H9 (cell line): ENCODE measurements at regions not wholly inside any gene's neighbourhood (a gene's known extent, or its start where the extent isn't known, plus 50 kb on each side); places are given as distances from the start of the nearest gene placed in this dataset.

ENCODE experiments used
- DNase-seq: peaks from one replicate; pipeline ENCODE4 v3.0.0-alpha.2; 2017
- H2AFZ ChIP-seq: one replicate; pipeline ENCODE4 v1.6.1; 2013; ENCODE audit warnings: mild to moderate bottlenecking, low read length, control low read depth, moderate library complexity
- H2AK5ac ChIP-seq: 2 replicates; pipeline ENCODE4 v1.6.1; 2013; ENCODE audit warnings: low read length, control low read depth, mixed read lengths; ENCODE audit not compliant: insufficient read length
- H2BK120ac ChIP-seq: one replicate; pipeline ENCODE4 v1.6.1; 2013; ENCODE audit warnings: low read depth, mild to moderate bottlenecking, low read length, control low read depth, inconsistent platforms; ENCODE audit not compliant: poor library complexity, severe bottlenecking
- H2BK12ac ChIP-seq: 2 replicates; pipeline ENCODE4 v1.6.1; 2013; ENCODE audit warnings: low read length, control low read depth, mixed read lengths, low read depth; ENCODE audit not compliant: insufficient read length
- H2BK15ac ChIP-seq: 2 replicates; pipeline ENCODE4 v1.6.1; 2013; ENCODE audit warnings: low read depth, low read length, control low read depth
- H2BK20ac ChIP-seq: one replicate; pipeline ENCODE4 v1.6.1; 2013; ENCODE audit warnings: low read depth, mild to moderate bottlenecking, low read length, control low read depth, inconsistent platforms; ENCODE audit not compliant: poor library complexity, severe bottlenecking
- H2BK5ac ChIP-seq: 2 replicates; pipeline ENCODE4 v1.6.1; 2013; ENCODE audit warnings: low read length, control low read depth, mixed read lengths; ENCODE audit not compliant: insufficient read length
- H3K14ac ChIP-seq: 2 replicates; pipeline ENCODE4 v1.6.1; 2013; ENCODE audit warnings: low read length, control low read depth; ENCODE audit not compliant: insufficient read depth
- H3K18ac ChIP-seq: 2 replicates; pipeline ENCODE4 v1.6.1; 2013; ENCODE audit warnings: low read depth, mild to moderate bottlenecking, mixed read lengths, low read length, control low read depth; ENCODE audit not compliant: insufficient read length
- H3K23ac ChIP-seq: 2 replicates; pipeline ENCODE4 v1.6.1; 2013; ENCODE audit warnings: low read length, control low read depth, mixed read lengths, low read depth; ENCODE audit not compliant: insufficient read length
- H3K23me2 ChIP-seq: 2 replicates; pipeline ENCODE4 v1.6.1; 2013; ENCODE audit warnings: low read depth, mild to moderate bottlenecking, mixed read lengths, low read length, control low read depth; ENCODE audit not compliant: insufficient read length, poor library complexity, severe bottlenecking
- H3K27ac ChIP-seq: 2 replicates; pipeline ENCODE4 v1.5.1; 2013; ENCODE audit warnings: low read length, control low read depth, mixed read lengths, low read depth; ENCODE audit not compliant: insufficient read length
- H3K27me3 ChIP-seq: 2 replicates; pipeline ENCODE4 v1.6.1; 2013; ENCODE audit warnings: low read length, control low read depth, inconsistent platforms; ENCODE audit not compliant: insufficient read depth
- H3K4ac ChIP-seq: 2 replicates; pipeline ENCODE4 v1.6.1; 2013; ENCODE audit warnings: low read depth, mild to moderate bottlenecking, control low read depth, inconsistent platforms, low read length, moderate library complexity
- H3K4me1 ChIP-seq: 2 replicates; pipeline ENCODE4 v1.6.1; 2013; ENCODE audit warnings: low read length, control low read depth, inconsistent platforms; ENCODE audit not compliant: insufficient read depth
- H3K4me2 ChIP-seq: 2 replicates; pipeline ENCODE4 v1.6.1; 2013; ENCODE audit warnings: low read length, control low read depth, mixed read lengths; ENCODE audit not compliant: insufficient read length, insufficient read depth
- H3K56ac ChIP-seq: 2 replicates; pipeline ENCODE4 v1.6.1; 2013; ENCODE audit warnings: low read depth, mild to moderate bottlenecking, mixed read lengths, low read length, control low read depth; ENCODE audit not compliant: insufficient read length
- H3K79me1 ChIP-seq: 2 replicates; pipeline ENCODE4 v1.6.1; 2013; ENCODE audit warnings: low read depth, mild to moderate bottlenecking, moderate library complexity, low read length, control low read depth, inconsistent platforms; ENCODE audit not compliant: insufficient read depth, poor library complexity, severe bottlenecking
- H3K79me2 ChIP-seq: 2 replicates; pipeline ENCODE4 v1.6.1; 2013; ENCODE audit warnings: low read length, control low read depth, inconsistent platforms; ENCODE audit not compliant: insufficient read depth
- H3K9ac ChIP-seq: 2 replicates; pipeline ENCODE4 v1.6.1; 2013; ENCODE audit warnings: low read length, control low read depth, mixed read lengths; ENCODE audit not compliant: insufficient read length; ENCODE audit errors: extremely low read depth
- H3K9me3 ChIP-seq: one replicate; pipeline ENCODE4 v1.6.1; 2013; ENCODE audit warnings: low read depth, low read length, inconsistent platforms; ENCODE audit not compliant: control insufficient read depth
- H3T11ph ChIP-seq: one replicate; pipeline ENCODE4 v1.6.1; 2013; ENCODE audit warnings: mild to moderate bottlenecking, low read length, control low read depth, inconsistent platforms
- H4K20me1 ChIP-seq: one replicate; pipeline ENCODE4 v1.6.1; 2013; ENCODE audit not compliant: control insufficient read depth, insufficient read length, insufficient read depth
- H4K5ac ChIP-seq: 2 replicates; pipeline ENCODE4 v1.6.1; 2013; ENCODE audit warnings: low read depth, mild to moderate bottlenecking, mixed read lengths, low read length, control low read depth; ENCODE audit not compliant: insufficient read length
- H4K8ac ChIP-seq: replicated peaks from 2 replicates; pipeline ENCODE4 v1.6.1; 2013; ENCODE audit warnings: low read length, control low read depth, mixed read lengths, low read depth; ENCODE audit not compliant: insufficient read length
- H4K91ac ChIP-seq: 2 replicates; pipeline ENCODE4 v1.6.1; 2013; ENCODE audit warnings: low read depth, mild to moderate bottlenecking, moderate library complexity, mixed read lengths, low read length, control low read depth; ENCODE audit not compliant: insufficient read length
- H3K27ac Mint-ChIP-seq, 3 experiments: 2 replicates in 2 of 3; 3 replicates in 1 of 3; pipeline ENCODE4 v1.8.0; 2020 to 2021; ENCODE audit warnings: mixed read lengths in 3 of 3, mild to moderate bottlenecking in 1 of 3, moderate library complexity in 1 of 3
- H3K27me3 Mint-ChIP-seq: 2 replicates; pipeline ENCODE4 v1.8.0; 2021; ENCODE audit warnings: low read depth, mild to moderate bottlenecking, moderate library complexity, mixed read lengths
- H3K36me3 Mint-ChIP-seq, 3 experiments: 2 replicates in 2 of 3; 3 replicates in 1 of 3; pipeline ENCODE4 v1.8.0; 2020 to 2021; ENCODE audit warnings: low read depth in 3 of 3, mixed read lengths in 3 of 3; ENCODE audit not compliant: insufficient read depth in 1 of 3
- H3K4me1 Mint-ChIP-seq, 2 experiments: 2 replicates each; pipeline ENCODE4 v1.8.0; 2020; ENCODE audit warnings: mixed read lengths in 2 of 2
- H3K4me3 Mint-ChIP-seq, 2 experiments: 2 replicates in 1 of 2; 3 replicates in 1 of 2; pipeline ENCODE4 v1.8.0; 2020 to 2021; ENCODE audit warnings: mild to moderate bottlenecking in 2 of 2, mixed read lengths in 2 of 2, moderate library complexity in 1 of 2
- H3K9me3 Mint-ChIP-seq, 2 experiments: 2 replicates in 1 of 2; 3 replicates in 1 of 2; pipeline ENCODE4 v1.8.0; 2020; ENCODE audit warnings: mild to moderate bottlenecking in 2 of 2, mixed read lengths in 2 of 2, moderate library complexity in 1 of 2
- WGBS: extraction: QIAGEN DNeasy Blood & Tissue Kit; methylation state at CpG from one replicate; pipeline ENCODE4 v1.1.7; 2013; ENCODE audit warnings: missing lambda C conversion rate, low lambda C conversion rate, mixed read lengths; ENCODE audit not compliant: insufficient read length; ENCODE audit errors: extremely low coverage; 5-methylcytosine and 5-hydroxymethylcytosine counted together
- TF ChIP-seq, protein P1 (sequence below): fragments of 200-600 bp; sonication (generic); conservative IDR thresholded peaks from 3 replicates; pipeline ENCODE4 v1.8.0; 2021; ENCODE audit warnings: antibody characterized with exemption, mild to moderate bottlenecking

DNA sequence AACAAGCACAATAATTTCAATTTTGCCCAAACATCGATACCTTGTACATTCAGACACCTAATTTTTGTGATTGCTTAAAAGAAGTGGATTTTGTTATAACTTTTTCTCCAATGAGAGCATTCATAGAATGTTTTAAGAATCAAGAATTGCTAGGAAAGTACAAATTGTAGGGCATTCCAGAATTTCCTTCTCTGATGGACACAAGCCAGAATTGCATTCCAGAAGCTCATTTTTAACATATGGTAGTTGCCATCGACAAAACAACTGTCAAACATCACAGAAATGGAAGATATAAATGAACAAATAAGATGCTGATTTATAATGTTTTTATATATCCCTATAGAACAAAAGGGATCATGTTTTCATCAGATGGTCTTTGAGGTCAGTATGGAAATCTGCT, 258.4 kb upstream of the NPVF start:
- no peaks in the 10 kb centered on the region for H3K9me3 ChIP-seq
- H4K8ac ChIP-seq = no peak overlapping the region
- no peak overlapping the region for H4K5ac ChIP-seq
- H2BK20ac ChIP-seq = no peak overlapping the region
- no peak overlapping the region for H2AK5ac ChIP-seq
- no peaks in the 10 kb centered on the region for H3K79me1 ChIP-seq
- H3K9ac ChIP-seq = no peak overlapping the region
- TF ChIP-seq, protein P1, sequence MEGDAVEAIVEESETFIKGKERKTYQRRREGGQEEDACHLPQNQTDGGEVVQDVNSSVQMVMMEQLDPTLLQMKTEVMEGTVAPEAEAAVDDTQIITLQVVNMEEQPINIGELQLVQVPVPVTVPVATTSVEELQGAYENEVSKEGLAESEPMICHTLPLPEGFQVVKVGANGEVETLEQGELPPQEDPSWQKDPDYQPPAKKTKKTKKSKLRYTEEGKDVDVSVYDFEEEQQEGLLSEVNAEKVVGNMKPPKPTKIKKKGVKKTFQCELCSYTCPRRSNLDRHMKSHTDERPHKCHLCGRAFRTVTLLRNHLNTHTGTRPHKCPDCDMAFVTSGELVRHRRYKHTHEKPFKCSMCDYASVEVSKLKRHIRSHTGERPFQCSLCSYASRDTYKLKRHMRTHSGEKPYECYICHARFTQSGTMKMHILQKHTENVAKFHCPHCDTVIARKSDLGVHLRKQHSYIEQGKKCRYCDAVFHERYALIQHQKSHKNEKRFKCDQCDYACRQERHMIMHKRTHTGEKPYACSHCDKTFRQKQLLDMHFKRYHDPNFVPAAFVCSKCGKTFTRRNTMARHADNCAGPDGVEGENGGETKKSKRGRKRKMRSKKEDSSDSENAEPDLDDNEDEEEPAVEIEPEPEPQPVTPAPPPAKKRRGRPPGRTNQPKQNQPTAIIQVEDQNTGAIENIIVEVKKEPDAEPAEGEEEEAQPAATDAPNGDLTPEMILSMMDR = no peak
- Mint-ChIP-seq H3K9me3 (no peaks in the 10 kb centered on the region; a peak in 1 of 5 replicates), H3K27me3 (peaks cover 3% of the 10 kb centered on the region; the same call in 1 of the 2 replicates), H3K4me3 (no peak overlapping the region), H3K4me1 (no peaks in the 10 kb centered on the region; a peak in 2 of 4 replicates), H3K27ac (no peak overlapping the region), H3K36me3 (no peaks in the 10 kb centered on the region)
- no peak overlapping the region for H3K4me2 ChIP-seq
- H3K27me3 ChIP-seq = no peaks in the 10 kb centered on the region
- H4K91ac ChIP-seq = no peak overlapping the region
- H2BK12ac ChIP-seq = no peak overlapping the region
- H2BK120ac ChIP-seq = no peak overlapping the region
- no peaks in the 10 kb centered on the region for H3K79me2 ChIP-seq
- H3K18ac ChIP-seq = no peak overlapping the region
- H3T11ph ChIP-seq = no peak overlapping the region
- H3K27ac ChIP-seq = no peak overlapping the region
- H4K20me1 ChIP-seq = no peaks in the 10 kb centered on the region
- H3K4ac ChIP-seq = no peak overlapping the region
- H3K56ac ChIP-seq = no peak overlapping the region
- no peak overlapping the region for H3K23ac ChIP-seq
- no CpG with 5 or more reads among the region's 2 CpGs for WGBS
- H2AFZ ChIP-seq = no peak overlapping the region
- DNase-seq = no peak
- H3K14ac ChIP-seq = no peak overlapping the region
- H3K23me2 ChIP-seq = no peaks in the 10 kb centered on the region
- no peaks in the 10 kb centered on the region for H3K4me1 ChIP-seq
- H2BK15ac ChIP-seq = no peak overlapping the region
- H2BK5ac ChIP-seq = no peak overlapping the region
